Tibial artery (tissue), 4 donors: ENCODE measurements at regions not wholly inside any gene's neighbourhood (a gene's known extent, or its start where the extent isn't known, plus 50 kb on each side); places are given as distances from the start of the nearest gene placed in this dataset.

Experiments
- DNase-seq, 2 donors: peaks; one replicate each; pipeline ENCODE4 v3.0.0-alpha.2; 2019
- H3K27ac ChIP-seq, 2 donors: fragments of 200-600 bp; sonication (generic) in 1 of 2; 1 replicate in 1 of 2; 2 replicates in 1 of 2; pipeline ENCODE4 v1.5.1; 2018 to 2019; ENCODE audit warnings: mild to moderate bottlenecking in 1 of 2
- H3K27me3 ChIP-seq, 2 donors: fragments of 200-600 bp; sonication (generic) in 1 of 2; one replicate each; pipeline versions ENCODE4 v1.5.1 to v1.6.0; 2016 to 2019
- H3K36me3 ChIP-seq, 3 donors: fragments of 200-600 bp; sonication (generic) in 2 of 3; one replicate each; pipeline ENCODE4 v1.5.1; 2016 to 2019; ENCODE audit warnings: mild to moderate bottlenecking in 2 of 3
- H3K4me1 ChIP-seq, 4 donors: fragments of 200-600 bp; sonication (generic) in 2 of 4; 1 replicate in 3 of 4; 2 replicates in 1 of 4; pipeline ENCODE4 v1.5.1; 2016 to 2019
- H3K4me3 ChIP-seq, 2 donors: fragments of 200-600 bp; sonication (generic) in 1 of 2; 1 replicate in 1 of 2; 2 replicates in 1 of 2; pipeline ENCODE4 v1.5.1; 2018 to 2019; ENCODE audit warnings: mild to moderate bottlenecking in 2 of 2
- H3K9me3 ChIP-seq, 3 donors: fragments of 200-600 bp; sonication (generic) in 1 of 3; one replicate each; pipeline ENCODE4 v1.5.1; 2016 to 2019
- CTCF ChIP-seq, 2 experiments: fragments of 200-600 bp in 1 of 2; fragments of 450-650 bp in 1 of 2; IDR thresholded peaks; one replicate each; pipeline ENCODE4 v1.5.1; 2017 to 2019; ENCODE audit warnings: antibody characterized with exemption in 2 of 2, mild to moderate bottlenecking in 1 of 2, moderate library complexity in 1 of 2
- intact Hi-C: fragments of 100-400 bp; cut with DNase I; formaldehyde crosslinking; loops from one replicate; pipeline ENCODE4 v1.15.0; 2023; ENCODE audit warnings: low total_unique reads

- H3K27me3 ChIP-seq: peaks cover 0 to 6% of the 10 kb centered on the region in 2 donors
- no peaks in the 10 kb centered on the region for H3K9me3 ChIP-seq
- no peak overlapping the region for H3K4me3 ChIP-seq
- H3K36me3 ChIP-seq: no peaks in the 10 kb centered on the region
- H3K4me1 ChIP-seq: no peaks in the 10 kb centered on the region
- DNase-seq: no peak
- H3K27ac ChIP-seq: no peak overlapping the region
- no peak for TF ChIP-seq CTCF (IDR thresholded peaks at IDR 0.05)
- intact Hi-C loops: no loop called here
Observed at GRCh38 chr2:45067859-45068570, 58.8 kb upstream of the SIX2 start.
